Stomach (tissue), 8 donors: ENCODE measurements at regions not wholly inside any gene's neighbourhood (a gene's known extent, or its start where the extent isn't known, plus 50 kb on each side); places are given as distances from the start of the nearest gene placed in this dataset.

Experiments used
- DNase-seq, 2 donors: peaks; one replicate each; pipeline versions ENCODE4 v3.0.0 to v3.0.0-alpha.2; 2013 to 2019
- H3K27ac ChIP-seq, 5 donors: fragments of 200-600 bp in 4 of 5; sonication (generic) in 4 of 5; one replicate each; pipeline ENCODE4 v1.5.1; 2013 to 2019; ENCODE audit warnings: mild to moderate bottlenecking in 1 of 5, moderate library complexity in 1 of 5
- H3K27me3 ChIP-seq, 3 donors: fragments of 200-600 bp; sonication (generic); one replicate each; pipeline ENCODE4 v1.5.1; 2017 to 2019; ENCODE audit warnings: mixed run types in 1 of 3
- H3K36me3 ChIP-seq, 4 donors: fragments of 200-600 bp; sonication (generic); 1 replicate in 3 of 4; 2 replicates in 1 of 4; pipeline ENCODE4 v1.5.1; 2016 to 2019
- H3K4me1 ChIP-seq, 4 donors: fragments of 200-600 bp; sonication (generic); one replicate each; pipeline ENCODE4 v1.5.1; 2016 to 2019
- H3K4me3 ChIP-seq, 4 donors: fragments of 200-600 bp; sonication (generic) in 3 of 4; one replicate each; pipeline ENCODE4 v1.5.1; 2016 to 2019; ENCODE audit warnings: mild to moderate bottlenecking in 1 of 4
- H3K9me3 ChIP-seq, 4 donors: fragments of 200-600 bp; sonication (generic); one replicate each; pipeline ENCODE4 v1.5.1; 2016 to 2019
- CTCF ChIP-seq, 7 experiments: fragments of 450-650 bp in 4 of 7; fragments of 200-600 bp in 3 of 7; sonication (generic) in 3 of 7; IDR thresholded peaks; one replicate each; pipeline ENCODE4 v1.5.1; 2016 to 2019; ENCODE audit warnings: antibody characterized with exemption in 7 of 7, control low read depth in 2 of 7, mild to moderate bottlenecking in 1 of 7
- EP300 ChIP-seq: sonication (generic); formaldehyde crosslinking; IDR thresholded peaks from one replicate; pipeline ENCODE4 v1.6.1; 2017; ENCODE audit warnings: antibody characterized with exemption
- POLR2A ChIP-seq, 4 donors: fragments of 450-650 bp; IDR thresholded peaks; one replicate each; pipeline ENCODE4 v1.6.1; 2016; ENCODE audit warnings: antibody characterized with exemption in 4 of 4, control low read depth in 2 of 4, mild to moderate bottlenecking in 1 of 4, moderate library complexity in 1 of 4
- POLR2AphosphoS5 ChIP-seq, 3 donors: sonication (generic); formaldehyde crosslinking; IDR thresholded peaks; one replicate each; pipeline ENCODE4 v1.6.1; 2016; ENCODE audit warnings: antibody characterized with exemption in 3 of 3
- WGBS, 5 donors: extraction: QIAGEN DNeasy Blood & Tissue Kit in 3 of 5; methylation state at CpG; one replicate each; pipeline versions ENCODE4 v1.1.5 to v1.1.7; 2013 to 2018; 5-methylcytosine and 5-hydroxymethylcytosine counted together
- intact Hi-C: fragments of 100-400 bp; cut with DNase I; formaldehyde crosslinking; loops from one replicate; pipeline ENCODE4 v1.15.1; 2023; ENCODE audit warnings: low total_unique reads
- donor health status: healthy with polysubstance abuse.
- donor health status: Bipolar disorder and iron deficiency.
- donor health status: healthy.

GRCh38 chr11:70935006-70935768 is 317.2 kb downstream of the SHANK2 start:
- Histone ChIP-seq H3K36me3 (no peaks in the 10 kb centered on the region), H3K27ac (no peak overlapping the region), H3K4me3 (no peak overlapping the region), H3K4me1 (no peaks in the 10 kb centered on the region), H3K27me3 (no peaks in the 10 kb centered on the region), H3K9me3 (peaks cover 0 to 3% (median 1%) of the 10 kb centered on the region in 4 donors)
- TF ChIP-seq EP300 (no peak), CTCF (IDR thresholded peaks at IDR 0.05) (no peak), POLR2AphosphoS5 (IDR thresholded peaks at IDR 0.05) (no peak), POLR2A (IDR thresholded peaks at IDR 0.05) (no peak)
- 80 to 86% (median 82%) methylated on average over 13 of the region's 13 CpGs for WGBS, 5 donors
- intact Hi-C loops: no loop called here
- DNase-seq: no peak

- DNase-seq: no peak
- Histone ChIP-seq H3K27me3 (no peaks in the 10 kb centered on the region), H3K27ac (no peak overlapping the region), H3K4me3 (no peak overlapping the region), H3K4me1 (no peaks in the 10 kb centered on the region), H3K36me3 (peaks cover 0 to 5% (median 0%) of the 10 kb centered on the region in 4 donors), H3K9me3 (peaks cover 10 to 35% (median 31%) of the 10 kb centered on the region in 4 donors)
- TF ChIP-seq EP300 (no peak), POLR2AphosphoS5 (IDR thresholded peaks at IDR 0.05) (no peak), POLR2A (IDR thresholded peaks at IDR 0.05) (no peak)
- intact Hi-C loops: no loop called here
- 79 to 92% (median 90%) methylated on average over 1 of the region's 1 CpG for WGBS, 5 donors
Measured at GRCh38 chr11:70942593-70942992, 309.8 kb downstream of the SHANK2 start.

GRCh38 chr11:70944141-70944540 is 308.2 kb downstream of the SHANK2 start:
- no peak for DNase-seq
- Histone ChIP-seq H3K9me3 (peaks cover 10 to 35% (median 31%) of the 10 kb centered on the region in 4 donors), H3K4me3 (no peak overlapping the region), H3K4me1 (peaks cover 0 to 7% (median under 1%) of the 10 kb centered on the region in 4 donors), H3K36me3 (peaks cover 0 to 5% (median 0%) of the 10 kb centered on the region in 4 donors), H3K27me3 (no peaks in the 10 kb centered on the region), H3K27ac (no peak overlapping the region)
- TF ChIP-seq CTCF (IDR thresholded peaks at IDR 0.05) (no peak), POLR2AphosphoS5 (IDR thresholded peaks at IDR 0.05) (no peak), EP300 (no peak), POLR2A (IDR thresholded peaks at IDR 0.05) (no peak)
- WGBS, 5 donors: 89 to 93% (median 91%) methylated on average over 11 of the region's 11 CpGs
- intact Hi-C loops: no loop called here

GRCh38 chr11:70944636-70945035 is 307.7 kb downstream of the SHANK2 start:
- Histone ChIP-seq H3K9me3 (peaks cover 10 to 35% (median 31%) of the 10 kb centered on the region in 4 donors), H3K27me3 (no peaks in the 10 kb centered on the region), H3K36me3 (peaks cover 0 to 5% (median 0%) of the 10 kb centered on the region in 4 donors), H3K4me3 (no peak overlapping the region), H3K27ac (no peak overlapping the region), H3K4me1 (peaks cover 0 to 10% (median 3%) of the 10 kb centered on the region in 4 donors)
- no peak for TF ChIP-seq CTCF (IDR thresholded peaks at IDR 0.05)
- TF ChIP-seq POLR2A (IDR thresholded peaks at IDR 0.05): no peak
- no peak for TF ChIP-seq POLR2AphosphoS5 (IDR thresholded peaks at IDR 0.05)
- TF ChIP-seq EP300: no peak
- intact Hi-C loops: no loop called here
- DNase-seq: no peak
- WGBS, 5 donors: 84 to 100% (median 98%) methylated on average over 2 of the region's 2 CpGs

- Histone ChIP-seq H3K4me3 (no peak overlapping the region), H3K4me1 (peaks cover 0 to 10% (median 3%) of the 10 kb centered on the region in 4 donors), H3K27ac (no peak overlapping the region), H3K9me3 (peaks cover 0 to 9% (median 5%) of the 10 kb centered on the region in 4 donors), H3K27me3 (no peaks in the 10 kb centered on the region), H3K36me3 (no peaks in the 10 kb centered on the region)
- intact Hi-C loops: no loop called here
- TF ChIP-seq POLR2AphosphoS5 (IDR thresholded peaks at IDR 0.05): no peak
- no peak for TF ChIP-seq EP300
- no peak for TF ChIP-seq CTCF (IDR thresholded peaks at IDR 0.05)
- TF ChIP-seq POLR2A (IDR thresholded peaks at IDR 0.05): no peak
- DNase-seq: no peak
- 84 to 89% (median 88%) methylated on average over 13 of the region's 13 CpGs for WGBS, 5 donors
Measured at GRCh38 chr11:70948398-70948797, 304.0 kb downstream of the SHANK2 start.
